Loucy (cell line): ENCODE measurements at regions not wholly inside any gene's neighbourhood (a gene's known extent, or its start where the extent isn't known, plus 50 kb on each side); places are given as distances from the start of the nearest gene placed in this dataset.

ENCODE experiments used
- H2AFZ ChIP-seq: fragments of 200-600 bp; sonication (generic); 2 replicates; pipeline ENCODE4 v1.6.0; 2016; ENCODE audit warnings: antibody characterized with exemption, mild to moderate bottlenecking, low read length, moderate library complexity
- H3F3A ChIP-seq: fragments of 200-600 bp; 2 replicates; pipeline ENCODE4 v1.6.0; 2016; ENCODE audit warnings: antibody characterized with exemption, low read depth, mild to moderate bottlenecking
- H3K27me3 ChIP-seq: fragments of 200-600 bp; sonication (generic); 2 replicates; pipeline ENCODE4 v1.6.1; 2014; ENCODE audit warnings: low read length, mild to moderate bottlenecking; ENCODE audit not compliant: insufficient read depth, poor library complexity, severe bottlenecking
- H3K36me3 ChIP-seq: fragments of 200-600 bp; sonication (generic); 2 replicates; pipeline ENCODE4 v1.6.1; 2016; ENCODE audit warnings: low read length; ENCODE audit not compliant: insufficient read depth
- H3K4me1 ChIP-seq: fragments of 200-600 bp; sonication (generic); 2 replicates; pipeline ENCODE4 v1.5.1; 2014; ENCODE audit warnings: low read length, mild to moderate bottlenecking; ENCODE audit not compliant: insufficient read depth, poor library complexity, severe bottlenecking
- H3K4me2 ChIP-seq: fragments of 200-600 bp; sonication (generic); 2 replicates; pipeline ENCODE4 v1.6.0; 2014; ENCODE audit warnings: antibody characterized with exemption, low read length, low read depth, mild to moderate bottlenecking; ENCODE audit not compliant: poor library complexity, severe bottlenecking
- H3K4me3 ChIP-seq: fragments of 200-600 bp; sonication (generic); 2 replicates; pipeline ENCODE4 v1.5.1; 2014; ENCODE audit warnings: low read length, mild to moderate bottlenecking, mixed read lengths; ENCODE audit not compliant: poor library complexity, severe bottlenecking
- H3K79me2 ChIP-seq: fragments of 200-600 bp; sonication (generic); 2 replicates; pipeline ENCODE4 v1.6.1; 2014; ENCODE audit warnings: low read length; ENCODE audit not compliant: insufficient read depth
- H3K9ac ChIP-seq: fragments of 200-600 bp; sonication (generic); 2 replicates; pipeline ENCODE4 v1.6.0; 2014; ENCODE audit warnings: mild to moderate bottlenecking, low read depth, low read length, moderate library complexity; ENCODE audit not compliant: poor library complexity, severe bottlenecking
- H3K9me2 ChIP-seq: fragments of 200-600 bp; sonication (generic); replicated peaks from 2 replicates; pipeline ENCODE4 v1.6.1; 2016; ENCODE audit warnings: low read depth, low read length, mixed read lengths
- H3K9me3 ChIP-seq: fragments of 200-600 bp; sonication (generic); 2 replicates; pipeline ENCODE4 v1.6.1; 2014; ENCODE audit warnings: mild to moderate bottlenecking, antibody characterized with exemption, low read length, low read depth; ENCODE audit not compliant: insufficient read depth
- H4K20me1 ChIP-seq: fragments of 200-600 bp; sonication (generic); 2 replicates; pipeline ENCODE4 v1.6.0; 2014; ENCODE audit warnings: antibody characterized with exemption, low read length, mild to moderate bottlenecking; ENCODE audit not compliant: insufficient read depth, poor library complexity, severe bottlenecking
- EZH2phosphoT487 ChIP-seq: fragments of 200-600 bp; IDR thresholded peaks from 2 replicates; pipeline ENCODE4 v1.6.1; 2018; ENCODE audit warnings: antibody characterized with exemption, mild to moderate bottlenecking, moderate library complexity, borderline replicate concordance
- TF ChIP-seq, protein P1 (sequence below): fragments of 200-600 bp; sonication (generic); conservative IDR thresholded peaks from 2 replicates; pipeline ENCODE4 v1.5.1; 2014; ENCODE audit warnings: mild to moderate bottlenecking, antibody characterized with exemption, low read length

- Histone ChIP-seq H3K4me1 (peaks cover 11% of the 10 kb centered on the region), H3K9me3 (no peaks in the 10 kb centered on the region), H3K79me2 (no peaks in the 10 kb centered on the region), H3K9ac (no peak overlapping the region), H3K4me3 (no peak overlapping the region), H3K9me2 (no peaks in the 10 kb centered on the region), H3K4me2 (no peak overlapping the region), H3F3A (no peaks in the 10 kb centered on the region), H3K36me3 (no peaks in the 10 kb centered on the region), H3K27me3 (no peaks in the 10 kb centered on the region), H2AFZ (no peak overlapping the region), H4K20me1 (no peaks in the 10 kb centered on the region)
- no peak for TF ChIP-seq EZH2phosphoT487
Observed at GRCh38 chrX:39206399-39207145, 405.3 kb downstream of the MID1IP1 start.

GRCh38 chrX:39211501-39211900, 410.2 kb downstream of the MID1IP1 start:
- TF ChIP-seq, protein P1, sequence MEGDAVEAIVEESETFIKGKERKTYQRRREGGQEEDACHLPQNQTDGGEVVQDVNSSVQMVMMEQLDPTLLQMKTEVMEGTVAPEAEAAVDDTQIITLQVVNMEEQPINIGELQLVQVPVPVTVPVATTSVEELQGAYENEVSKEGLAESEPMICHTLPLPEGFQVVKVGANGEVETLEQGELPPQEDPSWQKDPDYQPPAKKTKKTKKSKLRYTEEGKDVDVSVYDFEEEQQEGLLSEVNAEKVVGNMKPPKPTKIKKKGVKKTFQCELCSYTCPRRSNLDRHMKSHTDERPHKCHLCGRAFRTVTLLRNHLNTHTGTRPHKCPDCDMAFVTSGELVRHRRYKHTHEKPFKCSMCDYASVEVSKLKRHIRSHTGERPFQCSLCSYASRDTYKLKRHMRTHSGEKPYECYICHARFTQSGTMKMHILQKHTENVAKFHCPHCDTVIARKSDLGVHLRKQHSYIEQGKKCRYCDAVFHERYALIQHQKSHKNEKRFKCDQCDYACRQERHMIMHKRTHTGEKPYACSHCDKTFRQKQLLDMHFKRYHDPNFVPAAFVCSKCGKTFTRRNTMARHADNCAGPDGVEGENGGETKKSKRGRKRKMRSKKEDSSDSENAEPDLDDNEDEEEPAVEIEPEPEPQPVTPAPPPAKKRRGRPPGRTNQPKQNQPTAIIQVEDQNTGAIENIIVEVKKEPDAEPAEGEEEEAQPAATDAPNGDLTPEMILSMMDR, result no peak
- no peak for TF ChIP-seq EZH2phosphoT487
- no peaks in the 10 kb centered on the region for H3K27me3 ChIP-seq

GRCh38 chrX:39212456-39212855, 411.2 kb downstream of the MID1IP1 start:
- no peaks in the 10 kb centered on the region for H3K9me3 ChIP-seq
- TF ChIP-seq, protein P1, result no peak
- no peak for TF ChIP-seq EZH2phosphoT487

More at GRCh38 chrX:39211501-39211900, 410.2 kb downstream of the MID1IP1 start:
- Histone ChIP-seq H3K36me3 (no peaks in the 10 kb centered on the region), H3K4me3 (no peak overlapping the region), H3K4me1 (no peaks in the 10 kb centered on the region), H3K79me2 (no peaks in the 10 kb centered on the region), H3F3A (no peaks in the 10 kb centered on the region), H3K9me3 (no peaks in the 10 kb centered on the region), H4K20me1 (no peaks in the 10 kb centered on the region), H2AFZ (no peak overlapping the region), H3K4me2 (no peak overlapping the region), H3K9me2 (no peaks in the 10 kb centered on the region), H3K9ac (no peak overlapping the region)

More at GRCh38 chrX:39212456-39212855, 411.2 kb downstream of the MID1IP1 start:
- Histone ChIP-seq H3K4me1 (no peaks in the 10 kb centered on the region), H3K27me3 (no peaks in the 10 kb centered on the region), H2AFZ (no peak overlapping the region), H3K4me3 (no peak overlapping the region), H3K79me2 (no peaks in the 10 kb centered on the region), H3K36me3 (no peaks in the 10 kb centered on the region), H3K4me2 (no peak overlapping the region), H3F3A (no peaks in the 10 kb centered on the region), H3K9ac (no peak overlapping the region), H4K20me1 (no peaks in the 10 kb centered on the region), H3K9me2 (no peaks in the 10 kb centered on the region)
